ENCODE measurements at regions not wholly inside any gene's neighbourhood (a gene's known extent, or its start where the extent isn't known, plus 50 kb on each side); places are given as distances from the start of the nearest gene placed in this dataset.

- no peak overlapping the region for H3K9ac ChIP-seq (ENCODE audit: low read depth in 1 of 3, low read length in 3 of 3)
- H3K36me3 ChIP-seq (ENCODE audit: control insufficient read depth in 3 of 3, insufficient read depth in 3 of 3, low read length in 3 of 3): no peaks in the 10 kb centered on the region
- no peaks in the 10 kb centered on the region for H3K27me3 ChIP-seq (ENCODE audit: control insufficient read depth in 3 of 3, insufficient read depth in 3 of 3, low read length in 3 of 3)
- H3K9me3 ChIP-seq (ENCODE audit: control insufficient read depth in 3 of 3, low read length in 3 of 3): no peaks in the 10 kb centered on the region
- no peak overlapping the region for H3K27ac ChIP-seq (ENCODE audit: low read depth, low read length)
- H3K4me3 ChIP-seq (ENCODE audit: low read length in 3 of 3): no peak overlapping the region
- H3K4me1 ChIP-seq (ENCODE audit: control insufficient read depth in 3 of 3, insufficient read depth in 3 of 3, low read length in 3 of 3): no peaks in the 10 kb centered on the region
Observed at GRCh38 chr3:105051111-105051510, 315.6 kb upstream of the ALCAM start.

DNA sequence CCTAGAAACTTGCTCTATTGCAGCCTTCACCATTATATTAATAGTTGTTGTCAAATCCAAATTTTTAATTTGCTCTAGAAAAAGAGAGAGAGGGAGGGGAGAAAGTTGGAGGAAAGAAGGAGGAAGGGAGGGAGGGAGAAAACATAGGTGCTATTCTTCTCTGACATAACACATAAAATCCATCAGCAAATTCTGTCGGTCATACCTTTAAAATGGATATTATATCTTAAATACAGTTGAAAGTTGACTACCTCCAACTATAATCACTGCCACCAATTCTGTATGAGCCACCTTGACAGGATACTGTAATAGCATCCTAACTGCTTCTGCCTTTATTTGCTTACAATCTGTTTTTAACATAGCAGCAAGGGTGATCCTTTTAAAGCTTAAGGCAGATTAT is 314.7 kb upstream of the ALCAM start:
- Histone ChIP-seq H3K4me3 (ENCODE audit: low read length in 3 of 3) (no peak overlapping the region), H3K9ac (ENCODE audit: low read depth in 1 of 3, low read length in 3 of 3) (no peak overlapping the region), H3K36me3 (ENCODE audit: control insufficient read depth in 3 of 3, insufficient read depth in 3 of 3, low read length in 3 of 3) (no peaks in the 10 kb centered on the region), H3K27ac (ENCODE audit: low read depth, low read length) (no peak overlapping the region), H3K27me3 (ENCODE audit: control insufficient read depth in 3 of 3, insufficient read depth in 3 of 3, low read length in 3 of 3) (no peaks in the 10 kb centered on the region), H3K9me3 (ENCODE audit: control insufficient read depth in 3 of 3, low read length in 3 of 3) (no peaks in the 10 kb centered on the region), H3K4me1 (ENCODE audit: control insufficient read depth in 3 of 3, insufficient read depth in 3 of 3, low read length in 3 of 3) (no peaks in the 10 kb centered on the region)

GRCh38 chr3:105062853-105063252 is 303.9 kb upstream of the ALCAM start:
- Histone ChIP-seq H3K4me1 (ENCODE audit: control insufficient read depth in 3 of 3, insufficient read depth in 3 of 3, low read length in 3 of 3) (no peaks in the 10 kb centered on the region), H3K36me3 (ENCODE audit: control insufficient read depth in 3 of 3, insufficient read depth in 3 of 3, low read length in 3 of 3) (no peaks in the 10 kb centered on the region), H3K27ac (ENCODE audit: low read depth, low read length) (no peak overlapping the region), H3K27me3 (ENCODE audit: control insufficient read depth in 3 of 3, insufficient read depth in 3 of 3, low read length in 3 of 3) (no peaks in the 10 kb centered on the region), H3K9ac (ENCODE audit: low read depth in 1 of 3, low read length in 3 of 3) (no peak overlapping the region), H3K9me3 (ENCODE audit: control insufficient read depth in 3 of 3, low read length in 3 of 3) (no peaks in the 10 kb centered on the region), H3K4me3 (ENCODE audit: low read length in 3 of 3) (no peak overlapping the region)

DNA sequence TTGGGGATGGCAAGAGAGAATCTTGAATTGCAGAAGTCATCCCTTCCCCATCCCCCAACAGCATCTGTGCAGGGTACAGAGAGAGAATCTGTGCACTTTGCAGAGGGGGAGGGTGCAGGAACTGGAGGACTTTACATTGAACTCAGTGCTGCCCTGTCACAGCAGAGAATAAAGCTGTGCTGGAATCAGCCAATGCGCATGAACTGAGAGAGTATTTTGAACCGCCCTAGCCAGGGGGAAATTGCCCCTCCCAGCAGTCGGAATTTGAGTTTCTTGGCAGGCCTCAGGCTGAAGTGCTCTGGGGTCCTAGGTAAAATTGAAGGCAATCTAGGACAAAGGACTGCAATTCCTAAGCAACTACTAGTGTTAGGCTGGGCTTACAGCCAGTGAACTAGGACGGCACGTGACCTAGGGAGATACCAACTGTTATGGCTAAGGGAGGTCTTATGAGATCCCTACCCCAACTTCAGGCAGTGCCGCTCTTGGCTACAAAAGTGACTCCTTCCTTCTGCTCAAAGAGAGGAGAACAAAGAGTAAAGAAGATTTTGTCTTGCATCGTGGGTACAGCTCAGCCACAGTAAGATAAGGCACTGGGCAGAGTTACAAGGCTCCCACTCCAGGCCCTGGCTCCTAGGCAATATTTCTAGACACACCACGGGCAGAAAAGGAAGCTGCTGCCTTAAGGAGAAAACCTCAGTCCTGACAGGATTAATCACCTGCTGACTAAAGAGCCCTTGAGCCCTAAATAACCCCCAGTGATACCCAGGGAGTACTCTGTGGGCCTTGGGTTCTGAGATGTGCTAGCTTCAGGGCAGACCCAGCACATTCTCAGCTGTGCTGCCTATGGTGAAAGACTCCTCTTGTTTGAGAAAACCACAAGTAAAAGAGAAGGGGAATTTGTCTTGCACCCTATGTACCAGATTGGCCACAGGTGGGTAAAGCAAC is 300.5 kb upstream of the ALCAM start:
- no peak overlapping the region for H3K27ac ChIP-seq (ENCODE audit: low read depth, low read length)
- H3K4me3 ChIP-seq (ENCODE audit: low read length in 3 of 3): no peak overlapping the region
- no peaks in the 10 kb centered on the region for H3K36me3 ChIP-seq (ENCODE audit: control insufficient read depth in 3 of 3, insufficient read depth in 3 of 3, low read length in 3 of 3)
- H3K9ac ChIP-seq (ENCODE audit: low read depth in 1 of 3, low read length in 3 of 3): no peak overlapping the region
- no peaks in the 10 kb centered on the region for H3K4me1 ChIP-seq (ENCODE audit: control insufficient read depth in 3 of 3, insufficient read depth in 3 of 3, low read length in 3 of 3)
- no peaks in the 10 kb centered on the region for H3K27me3 ChIP-seq (ENCODE audit: control insufficient read depth in 3 of 3, insufficient read depth in 3 of 3, low read length in 3 of 3)
- no peaks in the 10 kb centered on the region for H3K9me3 ChIP-seq (ENCODE audit: control insufficient read depth in 3 of 3, low read length in 3 of 3)

GRCh38 chr3:105067361-105067760 is 299.3 kb upstream of the ALCAM start:
- H3K9me3 ChIP-seq (ENCODE audit: control insufficient read depth in 3 of 3, low read length in 3 of 3): no peaks in the 10 kb centered on the region
- no peaks in the 10 kb centered on the region for H3K27me3 ChIP-seq (ENCODE audit: control insufficient read depth in 3 of 3, insufficient read depth in 3 of 3, low read length in 3 of 3)
- H3K36me3 ChIP-seq (ENCODE audit: control insufficient read depth in 3 of 3, insufficient read depth in 3 of 3, low read length in 3 of 3): no peaks in the 10 kb centered on the region
- no peak overlapping the region for H3K9ac ChIP-seq (ENCODE audit: low read depth in 1 of 3, low read length in 3 of 3)
- no peaks in the 10 kb centered on the region for H3K4me1 ChIP-seq (ENCODE audit: control insufficient read depth in 3 of 3, insufficient read depth in 3 of 3, low read length in 3 of 3)
- H3K27ac ChIP-seq (ENCODE audit: low read depth, low read length): no peak overlapping the region
- H3K4me3 ChIP-seq (ENCODE audit: low read length in 3 of 3): no peak overlapping the region

- Histone ChIP-seq H3K4me1 (ENCODE audit: control insufficient read depth in 3 of 3, insufficient read depth in 3 of 3, low read length in 3 of 3) (no peaks in the 10 kb centered on the region), H3K27ac (ENCODE audit: low read depth, low read length) (no peak overlapping the region), H3K9me3 (ENCODE audit: control insufficient read depth in 3 of 3, low read length in 3 of 3) (no peaks in the 10 kb centered on the region), H3K4me3 (ENCODE audit: low read length in 3 of 3) (no peak overlapping the region), H3K36me3 (ENCODE audit: control insufficient read depth in 3 of 3, insufficient read depth in 3 of 3, low read length in 3 of 3) (no peaks in the 10 kb centered on the region), H3K27me3 (ENCODE audit: control insufficient read depth in 3 of 3, insufficient read depth in 3 of 3, low read length in 3 of 3) (no peaks in the 10 kb centered on the region), H3K9ac (ENCODE audit: low read depth in 1 of 3, low read length in 3 of 3) (no peak overlapping the region)
Observed at GRCh38 chr3:105077060-105077822, 289.5 kb upstream of the ALCAM start.

GRCh38 chr3:105083945-105084344 is 282.8 kb upstream of the ALCAM start:
- Histone ChIP-seq H3K27ac (ENCODE audit: low read depth, low read length) (no peak overlapping the region), H3K9me3 (ENCODE audit: control insufficient read depth in 3 of 3, low read length in 3 of 3) (no peaks in the 10 kb centered on the region), H3K4me3 (ENCODE audit: low read length in 3 of 3) (no peak overlapping the region), H3K27me3 (ENCODE audit: control insufficient read depth in 3 of 3, insufficient read depth in 3 of 3, low read length in 3 of 3) (no peaks in the 10 kb centered on the region), H3K36me3 (ENCODE audit: control insufficient read depth in 3 of 3, insufficient read depth in 3 of 3, low read length in 3 of 3) (no peaks in the 10 kb centered on the region), H3K9ac (ENCODE audit: low read depth in 1 of 3, low read length in 3 of 3) (no peak overlapping the region), H3K4me1 (ENCODE audit: control insufficient read depth in 3 of 3, insufficient read depth in 3 of 3, low read length in 3 of 3) (no peaks in the 10 kb centered on the region)

- no peaks in the 10 kb centered on the region for H3K9me3 ChIP-seq (ENCODE audit: control insufficient read depth in 3 of 3, low read length in 3 of 3)
- H3K9ac ChIP-seq (ENCODE audit: low read depth in 1 of 3, low read length in 3 of 3): no peak overlapping the region
- H3K36me3 ChIP-seq (ENCODE audit: control insufficient read depth in 3 of 3, insufficient read depth in 3 of 3, low read length in 3 of 3): no peaks in the 10 kb centered on the region
- no peak overlapping the region for H3K4me3 ChIP-seq (ENCODE audit: low read length in 3 of 3)
- no peaks in the 10 kb centered on the region for H3K4me1 ChIP-seq (ENCODE audit: control insufficient read depth in 3 of 3, insufficient read depth in 3 of 3, low read length in 3 of 3)
- H3K27ac ChIP-seq (ENCODE audit: low read depth, low read length): no peak overlapping the region
- H3K27me3 ChIP-seq (ENCODE audit: control insufficient read depth in 3 of 3, insufficient read depth in 3 of 3, low read length in 3 of 3): no peaks in the 10 kb centered on the region
Observed at GRCh38 chr3:105085506-105085905, 281.2 kb upstream of the ALCAM start.

- Histone ChIP-seq H3K27me3 (ENCODE audit: control insufficient read depth in 3 of 3, insufficient read depth in 3 of 3, low read length in 3 of 3) (no peaks in the 10 kb centered on the region), H3K9ac (ENCODE audit: low read depth in 1 of 3, low read length in 3 of 3) (no peak overlapping the region), H3K27ac (ENCODE audit: low read depth, low read length) (no peak overlapping the region), H3K4me3 (ENCODE audit: low read length in 3 of 3) (no peak overlapping the region), H3K9me3 (ENCODE audit: control insufficient read depth in 3 of 3, low read length in 3 of 3) (no peaks in the 10 kb centered on the region), H3K36me3 (ENCODE audit: control insufficient read depth in 3 of 3, insufficient read depth in 3 of 3, low read length in 3 of 3) (no peaks in the 10 kb centered on the region), H3K4me1 (ENCODE audit: control insufficient read depth in 3 of 3, insufficient read depth in 3 of 3, low read length in 3 of 3) (no peaks in the 10 kb centered on the region)
Observed at GRCh38 chr3:105093371-105094252, 273.1 kb upstream of the ALCAM start.

Measured in skeletal muscle tissue (tissue), 3 donors.